Mammary epithelial cell (primary cell): ENCODE measurements at regions not wholly inside any gene's neighbourhood (a gene's known extent, or its start where the extent isn't known, plus 50 kb on each side); places are given as distances from the start of the nearest gene placed in this dataset.

ENCODE experiments used
- CTCF ChIP-seq, 2 donors: IDR thresholded peaks in 1 of 2; conservative IDR thresholded peaks in 1 of 2; 2 replicates each; pipeline ENCODE4 v1.5.1; 2011 to 2012; ENCODE audit warnings: inconsistent platforms in 2 of 2, low read length in 2 of 2, mild to moderate bottlenecking in 2 of 2, control low read depth in 1 of 2, low read depth in 1 of 2; ENCODE audit not compliant: insufficient read depth in 1 of 2; ENCODE audit errors: extremely low read depth in 1 of 2
- EZH2 ChIP-seq: IDR thresholded peaks from 2 replicates; pipeline ENCODE4 v1.6.1; 2012; ENCODE audit warnings: low read length, inconsistent platforms, borderline replicate concordance

- TF ChIP-seq EZH2, result no peak
- no peak for TF ChIP-seq CTCF (conservative IDR thresholded peaks at IDR 0.05 in 1 of 2, IDR thresholded peaks at IDR 0.05 in 1 of 2; ENCODE audit: extremely low read depth in 1 of 2, insufficient read depth in 1 of 2, low read depth in 1 of 2, low read length in 2 of 2)
Observed at GRCh38 chr17:15092261-15092660, 172.9 kb downstream of the PMP22 start.
